ENCODE measurements at regions not wholly inside any gene's neighbourhood (a gene's known extent, or its start where the extent isn't known, plus 50 kb on each side); places are given as distances from the start of the nearest gene placed in this dataset.

- Mint-ChIP-seq H3K4me3 (no peak overlapping the region), H3K9me3 (no peaks in the 10 kb centered on the region), H3K27ac (peak overlapping the region in 1 of 9 donors; percentile 28), H3K4me1 (peaks cover 0 to 19% (median 15%) of the 10 kb centered on the region in 7 donors), H3K36me3 (peaks cover 0 to 18% (median 5%) of the 10 kb centered on the region in 5 donors), H3K27me3 (no peaks in the 10 kb centered on the region)
- intact Hi-C loops (cut with micrococcal nuclease): no loop called here
- Histone ChIP-seq H3K4me1 (ENCODE audit: control insufficient read depth in 2 of 2, insufficient read depth in 2 of 2, low read length in 2 of 2) (no peaks in the 10 kb centered on the region), H3K27ac (ENCODE audit: low read depth, low read length) (no peak overlapping the region), H3K36me3 (ENCODE audit: control insufficient read depth in 2 of 3, insufficient read depth in 3 of 3, low read length in 3 of 3) (no peaks in the 10 kb centered on the region), H3K9me3 (ENCODE audit: control insufficient read depth in 2 of 3, low read length in 3 of 3) (no peaks in the 10 kb centered on the region), H3K4me3 (ENCODE audit: low read length) (no peak overlapping the region), H3K27me3 (ENCODE audit: control insufficient read depth in 2 of 2, insufficient read depth in 2 of 2, low read length in 2 of 2) (no peaks in the 10 kb centered on the region)
- ChIA-PET POLR2A (no interaction called here), CTCF (no interaction called here)
- no peak for ATAC-seq
- DNase-seq: no peak
Measured at GRCh38 chr1:173333581-173333980, 126.5 kb upstream of the TNFSF4 start.

DNA sequence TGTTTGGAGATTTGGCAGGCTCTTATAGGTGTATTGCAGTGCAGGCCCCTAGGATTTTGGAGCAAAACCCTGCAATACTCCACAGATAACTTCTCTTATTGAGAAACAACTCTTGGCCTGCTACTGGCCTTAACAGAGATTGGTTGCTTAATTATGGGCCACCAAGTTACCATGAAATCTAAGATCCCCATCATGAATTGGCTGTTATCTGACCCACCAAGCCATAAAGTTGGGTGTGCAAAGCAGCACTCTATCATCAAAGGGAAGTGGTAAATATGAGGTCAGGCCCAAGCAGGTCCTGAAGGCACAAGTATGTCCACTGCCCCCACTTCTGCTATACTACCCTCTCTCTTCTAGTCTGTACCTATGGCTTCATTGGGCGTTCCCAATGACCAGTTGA, 130.0 kb upstream of the TNFSF4 start:
- ChIA-PET CTCF (no interaction called here), POLR2A (no interaction called here)
- no peak overlapping the region for H3K27ac ChIP-seq (ENCODE audit: low read depth, low read length)
- DNase-seq (no peak), ATAC-seq (no peak)
- H3K27me3 ChIP-seq (ENCODE audit: control insufficient read depth in 2 of 2, insufficient read depth in 2 of 2, low read length in 2 of 2): no peaks in the 10 kb centered on the region
- H3K9me3 ChIP-seq (ENCODE audit: control insufficient read depth in 2 of 3, low read length in 3 of 3): no peaks in the 10 kb centered on the region
- Mint-ChIP-seq H3K4me1 (peaks cover 0 to 5% (median 1%) of the 10 kb centered on the region in 7 donors), H3K4me3 (no peak overlapping the region), H3K36me3 (peaks cover 3 to 32% (median 12%) of the 10 kb centered on the region in 5 donors), H3K27ac (no peak overlapping the region), H3K27me3 (no peaks in the 10 kb centered on the region), H3K9me3 (peaks cover 0 to 3% (median 0%) of the 10 kb centered on the region in 11 donors)
- no peaks in the 10 kb centered on the region for H3K36me3 ChIP-seq (ENCODE audit: control insufficient read depth in 2 of 3, insufficient read depth in 3 of 3, low read length in 3 of 3)
- intact Hi-C loops (cut with micrococcal nuclease): no loop called here
- H3K4me3 ChIP-seq (ENCODE audit: low read length): no peak overlapping the region
- no peaks in the 10 kb centered on the region for H3K4me1 ChIP-seq (ENCODE audit: control insufficient read depth in 2 of 2, insufficient read depth in 2 of 2, low read length in 2 of 2)

DNA sequence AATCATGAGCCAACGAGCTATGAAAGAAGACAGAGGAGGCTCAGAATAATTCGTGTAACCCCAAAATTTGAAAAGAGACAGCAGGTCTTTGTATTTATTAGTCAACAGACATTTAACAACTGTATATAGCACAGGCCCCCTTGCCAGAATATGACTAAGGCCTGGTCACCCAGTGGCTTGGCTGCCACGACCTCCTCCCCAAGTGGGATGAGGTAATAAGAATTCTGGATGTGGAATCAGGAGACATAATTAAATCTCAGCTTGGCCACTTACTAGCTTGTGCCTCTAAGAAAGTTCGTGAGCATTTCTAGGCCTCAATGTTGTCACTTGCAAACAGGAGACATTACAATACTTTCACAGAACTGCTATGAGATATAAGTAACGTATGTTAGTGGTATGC, 134.2 kb upstream of the TNFSF4 start:
- peaks cover 0 to 32% (median 12%) of the 10 kb centered on the region in 5 donors for H3K36me3 Mint-ChIP-seq
- Histone ChIP-seq H3K9me3 (ENCODE audit: control insufficient read depth in 2 of 3, low read length in 3 of 3) (no peaks in the 10 kb centered on the region), H3K27me3 (ENCODE audit: control insufficient read depth in 2 of 2, insufficient read depth in 2 of 2, low read length in 2 of 2) (no peaks in the 10 kb centered on the region), H3K4me1 (ENCODE audit: control insufficient read depth in 2 of 2, insufficient read depth in 2 of 2, low read length in 2 of 2) (no peaks in the 10 kb centered on the region), H3K27ac (ENCODE audit: low read depth, low read length) (no peak overlapping the region), H3K36me3 (ENCODE audit: control insufficient read depth in 2 of 3, insufficient read depth in 3 of 3, low read length in 3 of 3) (no peaks in the 10 kb centered on the region), H3K4me3 (ENCODE audit: low read length) (no peak overlapping the region)
- ATAC-seq: no peak
- H3K9me3 Mint-ChIP-seq: peaks cover 0 to 3% (median 0%) of the 10 kb centered on the region in 11 donors
- no peak for DNase-seq
- no peaks in the 10 kb centered on the region for H3K27me3 Mint-ChIP-seq
- H3K4me3 Mint-ChIP-seq: no peak overlapping the region
- H3K4me1 Mint-ChIP-seq: no peaks in the 10 kb centered on the region
- H3K27ac Mint-ChIP-seq: no peak overlapping the region
- intact Hi-C loops (cut with micrococcal nuclease): no loop called here
- CTCF ChIA-PET: no interaction called here
- POLR2A ChIA-PET: no interaction called here

DNA sequence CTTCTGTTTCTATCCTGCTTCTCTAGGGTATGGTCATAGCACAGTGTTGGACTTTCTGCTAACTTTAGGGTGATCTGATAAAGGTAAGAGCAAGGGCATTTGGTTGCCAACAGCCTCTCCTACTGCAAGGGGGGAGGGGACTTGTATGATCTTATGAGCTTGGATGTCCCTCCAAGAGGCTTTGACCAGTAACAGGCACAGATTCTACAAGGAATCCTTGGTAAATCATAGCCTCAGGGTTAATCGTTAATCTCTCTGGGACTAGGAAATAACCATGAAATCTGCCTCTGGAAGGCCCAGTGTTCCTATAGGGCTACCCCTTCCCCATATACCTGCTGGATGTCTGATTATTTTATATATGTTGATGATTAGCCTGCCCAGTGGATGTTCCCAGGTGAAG, 134.8 kb upstream of the TNFSF4 start:
- DNase-seq (no peak), ATAC-seq (no peak)
- no peak overlapping the region for H3K27ac Mint-ChIP-seq
- H3K36me3 Mint-ChIP-seq: peaks cover 0 to 37% (median 12%) of the 10 kb centered on the region in 5 donors
- ChIA-PET POLR2A (no interaction called here), CTCF (no interaction called here)
- H3K27me3 ChIP-seq (ENCODE audit: control insufficient read depth in 2 of 2, insufficient read depth in 2 of 2, low read length in 2 of 2): no peaks in the 10 kb centered on the region
- H3K9me3 ChIP-seq (ENCODE audit: control insufficient read depth in 2 of 3, low read length in 3 of 3): no peaks in the 10 kb centered on the region
- no peak overlapping the region for H3K27ac ChIP-seq (ENCODE audit: low read depth, low read length)
- no peaks in the 10 kb centered on the region for H3K36me3 ChIP-seq (ENCODE audit: control insufficient read depth in 2 of 3, insufficient read depth in 3 of 3, low read length in 3 of 3)
- no peak overlapping the region for H3K4me3 Mint-ChIP-seq
- no peak overlapping the region for H3K4me3 ChIP-seq (ENCODE audit: low read length)
- H3K4me1 ChIP-seq (ENCODE audit: control insufficient read depth in 2 of 2, insufficient read depth in 2 of 2, low read length in 2 of 2): no peaks in the 10 kb centered on the region
- H3K9me3 Mint-ChIP-seq: peaks cover 0 to 3% (median 0%) of the 10 kb centered on the region in 11 donors
- intact Hi-C loops (cut with micrococcal nuclease): no loop called here
- H3K27me3 Mint-ChIP-seq: no peaks in the 10 kb centered on the region
- H3K4me1 Mint-ChIP-seq: no peaks in the 10 kb centered on the region

- Histone ChIP-seq H3K9me3 (ENCODE audit: control insufficient read depth in 2 of 3, low read length in 3 of 3) (no peaks in the 10 kb centered on the region), H3K36me3 (ENCODE audit: control insufficient read depth in 2 of 3, insufficient read depth in 3 of 3, low read length in 3 of 3) (no peaks in the 10 kb centered on the region), H3K4me1 (ENCODE audit: control insufficient read depth in 2 of 2, insufficient read depth in 2 of 2, low read length in 2 of 2) (no peaks in the 10 kb centered on the region), H3K27ac (ENCODE audit: low read depth, low read length) (no peak overlapping the region), H3K4me3 (ENCODE audit: low read length) (no peak overlapping the region), H3K27me3 (ENCODE audit: control insufficient read depth in 2 of 2, insufficient read depth in 2 of 2, low read length in 2 of 2) (no peaks in the 10 kb centered on the region)
- Mint-ChIP-seq H3K4me3 (no peak overlapping the region), H3K9me3 (peaks cover 0 to 3% (median 0%) of the 10 kb centered on the region in 11 donors), H3K4me1 (no peaks in the 10 kb centered on the region), H3K27ac (no peak overlapping the region), H3K27me3 (no peaks in the 10 kb centered on the region), H3K36me3 (peaks cover 0 to 37% (median 16%) of the 10 kb centered on the region in 5 donors)
- POLR2A ChIA-PET: no interaction called here
- ATAC-seq (no peak), DNase-seq (no peak)
- CTCF ChIA-PET: no interaction called here
- intact Hi-C loops (cut with micrococcal nuclease): no loop called here
Measured at GRCh38 chr1:173342736-173343135, 134.4 kb upstream of the PRDX6 start.

DNA sequence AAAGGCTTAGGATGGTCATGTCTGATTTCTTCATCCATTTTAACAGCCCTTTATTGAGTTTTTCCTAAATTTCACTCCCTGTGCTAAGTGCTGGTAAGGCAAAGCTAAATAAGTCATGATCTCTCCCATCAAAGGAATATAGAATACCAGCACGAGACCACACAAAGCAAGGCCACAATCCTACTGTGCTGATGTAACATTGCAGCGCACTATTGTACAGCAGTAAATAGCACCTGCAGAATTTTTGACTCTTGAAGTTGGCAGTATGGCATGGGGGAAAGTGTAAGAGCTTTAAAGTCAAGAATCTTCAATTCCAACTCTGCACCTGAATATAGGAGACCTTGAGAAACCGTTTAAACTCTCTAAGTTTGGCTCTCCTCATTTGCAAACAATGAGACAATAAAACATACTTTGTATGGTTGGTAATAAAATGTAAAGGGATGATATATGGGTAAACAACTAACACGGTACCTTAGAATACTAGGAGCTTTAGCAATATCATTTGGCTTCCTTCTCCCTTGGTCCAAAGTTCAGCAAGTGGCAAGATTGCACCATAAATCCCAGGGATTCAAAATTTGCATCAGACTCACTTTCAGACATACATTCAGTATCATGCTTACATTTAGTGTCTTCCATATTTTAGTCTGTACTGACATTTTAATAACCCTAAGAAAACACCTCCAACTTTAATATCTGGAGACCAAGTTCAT, 132.9 kb upstream of the PRDX6 start:
- peaks cover 0 to 11% (median 1%) of the 10 kb centered on the region in 11 donors for H3K9me3 Mint-ChIP-seq
- H3K4me1 ChIP-seq (ENCODE audit: control insufficient read depth in 2 of 2, insufficient read depth in 2 of 2, low read length in 2 of 2): no peaks in the 10 kb centered on the region

GRCh38 chr1:173347282-173347818, 129.8 kb upstream of the PRDX6 start:
- Mint-ChIP-seq H3K27me3 (no peaks in the 10 kb centered on the region), H3K27ac (no peak overlapping the region), H3K4me3 (no peak overlapping the region), H3K4me1 (no peaks in the 10 kb centered on the region), H3K36me3 (peaks cover 3 to 42% (median 38%) of the 10 kb centered on the region in 5 donors), H3K9me3 (peaks cover 0 to 21% (median 8%) of the 10 kb centered on the region in 11 donors)
- intact Hi-C loops (cut with micrococcal nuclease): no loop called here
- no peak for ATAC-seq
- ChIA-PET POLR2A (no interaction called here), CTCF (no interaction called here)
- Histone ChIP-seq H3K36me3 (ENCODE audit: control insufficient read depth in 2 of 3, insufficient read depth in 3 of 3, low read length in 3 of 3) (no peaks in the 10 kb centered on the region), H3K9me3 (ENCODE audit: control insufficient read depth in 2 of 3, low read length in 3 of 3) (no peaks in the 10 kb centered on the region), H3K27me3 (ENCODE audit: control insufficient read depth in 2 of 2, insufficient read depth in 2 of 2, low read length in 2 of 2) (no peaks in the 10 kb centered on the region), H3K4me3 (ENCODE audit: low read length) (no peak overlapping the region), H3K4me1 (ENCODE audit: control insufficient read depth in 2 of 2, insufficient read depth in 2 of 2, low read length in 2 of 2) (no peaks in the 10 kb centered on the region), H3K27ac (ENCODE audit: low read depth, low read length) (no peak overlapping the region)
- DNase-seq: no peak

More for the DNA sequence above, 132.9 kb upstream of the PRDX6 start:
- ChIA-PET POLR2A (no interaction called here), CTCF (no interaction called here)
- H3K27ac Mint-ChIP-seq: no peak overlapping the region
- intact Hi-C loops (cut with micrococcal nuclease): no loop called here
- H3K36me3 Mint-ChIP-seq: peaks cover 0 to 42% (median 26%) of the 10 kb centered on the region in 5 donors
- H3K36me3 ChIP-seq (ENCODE audit: control insufficient read depth in 2 of 3, insufficient read depth in 3 of 3, low read length in 3 of 3): no peaks in the 10 kb centered on the region
- H3K4me1 Mint-ChIP-seq: no peaks in the 10 kb centered on the region
- no peaks in the 10 kb centered on the region for H3K27me3 ChIP-seq (ENCODE audit: control insufficient read depth in 2 of 2, insufficient read depth in 2 of 2, low read length in 2 of 2)
- H3K9me3 ChIP-seq (ENCODE audit: control insufficient read depth in 2 of 3, low read length in 3 of 3): no peaks in the 10 kb centered on the region
- H3K4me3 Mint-ChIP-seq: no peak overlapping the region
- no peak for ATAC-seq
- H3K27me3 Mint-ChIP-seq: no peaks in the 10 kb centered on the region
- no peak for DNase-seq
- no peak overlapping the region for H3K4me3 ChIP-seq (ENCODE audit: low read length)
- H3K27ac ChIP-seq (ENCODE audit: low read depth, low read length): no peak overlapping the region
